Loucy (cell line): ENCODE measurements at regions not wholly inside any gene's neighbourhood (a gene's known extent, or its start where the extent isn't known, plus 50 kb on each side); places are given as distances from the start of the nearest gene placed in this dataset.

Experiments used
- EZH2phosphoT487 ChIP-seq: fragments of 200-600 bp; IDR thresholded peaks from 2 replicates; pipeline ENCODE4 v1.6.1; 2018; ENCODE audit warnings: antibody characterized with exemption, mild to moderate bottlenecking, moderate library complexity, borderline replicate concordance
- TF ChIP-seq, protein P1 (sequence below): fragments of 200-600 bp; sonication (generic); conservative IDR thresholded peaks from 2 replicates; pipeline ENCODE4 v1.5.1; 2014; ENCODE audit warnings: mild to moderate bottlenecking, antibody characterized with exemption, low read length

DNA sequence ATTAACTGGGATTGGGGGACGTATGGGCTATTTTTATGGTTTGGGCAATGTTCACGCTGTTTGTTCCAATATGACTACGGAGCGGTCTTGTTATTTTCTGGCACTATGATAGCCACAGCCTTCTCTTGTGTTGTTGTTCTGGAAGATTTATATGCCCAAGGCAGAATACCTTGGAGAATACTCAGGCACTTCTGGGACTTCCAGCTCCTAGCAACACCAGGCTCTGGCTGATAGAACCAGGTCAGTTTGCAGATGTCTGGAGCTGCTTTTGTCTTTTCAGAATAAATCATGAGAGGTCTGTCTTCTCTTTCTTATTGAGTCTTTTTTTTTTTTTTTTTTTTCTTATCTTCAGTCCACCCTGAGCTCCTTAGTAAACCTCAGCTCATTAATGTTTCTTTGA is 262.5 kb downstream of the MED10 start:
- TF ChIP-seq, protein P1, sequence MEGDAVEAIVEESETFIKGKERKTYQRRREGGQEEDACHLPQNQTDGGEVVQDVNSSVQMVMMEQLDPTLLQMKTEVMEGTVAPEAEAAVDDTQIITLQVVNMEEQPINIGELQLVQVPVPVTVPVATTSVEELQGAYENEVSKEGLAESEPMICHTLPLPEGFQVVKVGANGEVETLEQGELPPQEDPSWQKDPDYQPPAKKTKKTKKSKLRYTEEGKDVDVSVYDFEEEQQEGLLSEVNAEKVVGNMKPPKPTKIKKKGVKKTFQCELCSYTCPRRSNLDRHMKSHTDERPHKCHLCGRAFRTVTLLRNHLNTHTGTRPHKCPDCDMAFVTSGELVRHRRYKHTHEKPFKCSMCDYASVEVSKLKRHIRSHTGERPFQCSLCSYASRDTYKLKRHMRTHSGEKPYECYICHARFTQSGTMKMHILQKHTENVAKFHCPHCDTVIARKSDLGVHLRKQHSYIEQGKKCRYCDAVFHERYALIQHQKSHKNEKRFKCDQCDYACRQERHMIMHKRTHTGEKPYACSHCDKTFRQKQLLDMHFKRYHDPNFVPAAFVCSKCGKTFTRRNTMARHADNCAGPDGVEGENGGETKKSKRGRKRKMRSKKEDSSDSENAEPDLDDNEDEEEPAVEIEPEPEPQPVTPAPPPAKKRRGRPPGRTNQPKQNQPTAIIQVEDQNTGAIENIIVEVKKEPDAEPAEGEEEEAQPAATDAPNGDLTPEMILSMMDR, result no peak
- TF ChIP-seq EZH2phosphoT487, result no peak
